ENCODE measurements at regions not wholly inside any gene's neighbourhood (a gene's known extent, or its start where the extent isn't known, plus 50 kb on each side); places are given as distances from the start of the nearest gene placed in this dataset.

DNA sequence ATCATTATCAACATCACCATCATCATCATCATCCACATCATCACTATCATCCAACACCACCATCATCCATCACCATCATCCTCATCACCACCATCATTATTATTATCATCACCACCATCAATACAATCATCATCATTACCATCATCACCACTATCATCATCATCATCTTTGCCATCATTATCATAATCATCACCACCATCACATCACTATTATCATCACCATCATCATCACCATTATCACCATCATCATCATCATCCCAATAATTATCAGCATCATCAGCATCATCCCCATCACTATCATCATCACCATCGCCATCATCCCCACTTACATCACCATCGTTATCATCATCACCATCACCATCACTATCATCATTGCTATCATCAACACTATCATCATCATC lies 1021.9 kb upstream of the PRKX start:
- WGBS, 2 donors, result 94 to 97% methylated on average over 2 of the region's 2 CpGs
- TF ChIP-seq POLR2A (IDR thresholded peaks at IDR 0.05), result no peak
- TF ChIP-seq, protein P1, sequence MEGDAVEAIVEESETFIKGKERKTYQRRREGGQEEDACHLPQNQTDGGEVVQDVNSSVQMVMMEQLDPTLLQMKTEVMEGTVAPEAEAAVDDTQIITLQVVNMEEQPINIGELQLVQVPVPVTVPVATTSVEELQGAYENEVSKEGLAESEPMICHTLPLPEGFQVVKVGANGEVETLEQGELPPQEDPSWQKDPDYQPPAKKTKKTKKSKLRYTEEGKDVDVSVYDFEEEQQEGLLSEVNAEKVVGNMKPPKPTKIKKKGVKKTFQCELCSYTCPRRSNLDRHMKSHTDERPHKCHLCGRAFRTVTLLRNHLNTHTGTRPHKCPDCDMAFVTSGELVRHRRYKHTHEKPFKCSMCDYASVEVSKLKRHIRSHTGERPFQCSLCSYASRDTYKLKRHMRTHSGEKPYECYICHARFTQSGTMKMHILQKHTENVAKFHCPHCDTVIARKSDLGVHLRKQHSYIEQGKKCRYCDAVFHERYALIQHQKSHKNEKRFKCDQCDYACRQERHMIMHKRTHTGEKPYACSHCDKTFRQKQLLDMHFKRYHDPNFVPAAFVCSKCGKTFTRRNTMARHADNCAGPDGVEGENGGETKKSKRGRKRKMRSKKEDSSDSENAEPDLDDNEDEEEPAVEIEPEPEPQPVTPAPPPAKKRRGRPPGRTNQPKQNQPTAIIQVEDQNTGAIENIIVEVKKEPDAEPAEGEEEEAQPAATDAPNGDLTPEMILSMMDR (IDR thresholded peaks at IDR 0.05), result no peak
- H3K4me3 ChIP-seq (ENCODE audit: low read depth, poor library complexity, severe bottlenecking), result no peak overlapping the region
- intact Hi-C loops (cut with DNase I; ENCODE audit: low total_unique reads), result no loop called here
- no peak for DNase-seq (ENCODE audit: low spot score in 2 of 2)

GRCh38 chrX:4710618-4711433 lies 997.4 kb upstream of the PRKX start:
- DNase-seq (ENCODE audit: low spot score in 2 of 2), result no peak
- WGBS, 2 donors, result 60 to 68% methylated on average over 10 of the region's 10 CpGs
- H3K4me3 ChIP-seq (ENCODE audit: low read depth, poor library complexity, severe bottlenecking), result no peak overlapping the region
- intact Hi-C loops (cut with DNase I; ENCODE audit: low total_unique reads), result no loop called here
- no peak for TF ChIP-seq POLR2A (IDR thresholded peaks at IDR 0.05)
- TF ChIP-seq, protein P1 (IDR thresholded peaks at IDR 0.05), result no peak

- 44 to 48% methylated on average over 4 of the region's 4 CpGs for WGBS, 2 donors
- no peak for DNase-seq (ENCODE audit: low spot score in 2 of 2)
- intact Hi-C loops (cut with DNase I; ENCODE audit: low total_unique reads), result no loop called here
- no peak for TF ChIP-seq POLR2A (IDR thresholded peaks at IDR 0.05)
- TF ChIP-seq, protein P1 (IDR thresholded peaks at IDR 0.05), result no peak
- H3K4me3 ChIP-seq (ENCODE audit: low read depth, poor library complexity, severe bottlenecking), result no peak overlapping the region
Measured at GRCh38 chrX:4708970-4709760, 995.7 kb upstream of the PRKX start.

- WGBS, 2 donors, result 92 to 96% methylated on average over 7 of the region's 7 CpGs
- DNase-seq (ENCODE audit: low spot score in 2 of 2), result no peak
- intact Hi-C loops (cut with DNase I; ENCODE audit: low total_unique reads), result no loop called here
- TF ChIP-seq, protein P1 (IDR thresholded peaks at IDR 0.05), result no peak
- no peak for TF ChIP-seq POLR2A (IDR thresholded peaks at IDR 0.05)
- H3K4me3 ChIP-seq (ENCODE audit: low read depth, poor library complexity, severe bottlenecking), result no peak overlapping the region
Measured at GRCh38 chrX:4706961-4707360, 993.5 kb upstream of the PRKX start.

DNA sequence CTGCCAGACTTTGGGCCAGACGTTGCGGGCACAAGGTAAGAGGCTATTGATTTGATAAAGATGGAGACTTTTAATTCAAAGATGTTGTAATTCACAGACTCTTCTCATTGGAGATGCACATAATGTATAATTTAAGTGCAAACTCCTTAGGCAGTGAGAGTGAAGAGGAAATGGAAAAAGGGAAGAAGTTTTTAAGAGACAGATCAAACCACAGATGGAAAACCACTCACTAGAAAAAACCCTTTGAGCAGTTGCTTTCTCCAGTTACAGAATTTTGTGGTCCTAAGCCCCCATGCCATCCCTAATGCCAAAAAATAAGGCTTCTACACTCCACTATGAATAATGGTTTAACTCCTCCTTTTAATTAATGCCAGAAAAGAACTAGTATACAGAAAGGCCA lies 977.1 kb upstream of the PRKX start:
- no peak for DNase-seq (ENCODE audit: low spot score in 2 of 2)
- H3K4me3 ChIP-seq (ENCODE audit: low read depth, poor library complexity, severe bottlenecking), result no peak overlapping the region
- TF ChIP-seq, protein P1 (IDR thresholded peaks at IDR 0.05), result no peak
- TF ChIP-seq POLR2A (IDR thresholded peaks at IDR 0.05), result no peak
- intact Hi-C loops (cut with DNase I; ENCODE audit: low total_unique reads), result no loop called here
- 91 to 100% methylated on average over 2 of the region's 2 CpGs for WGBS, 2 donors

All from lower leg skin (tissue), 4 donors.